GM23338 (cell line): ENCODE measurements at regions not wholly inside any gene's neighbourhood (a gene's known extent, or its start where the extent isn't known, plus 50 kb on each side); places are given as distances from the start of the nearest gene placed in this dataset. TPM values are rescaled to one million over a fixed set of nuclear protein-coding genes. Genes with fewer than 3 reads are reported as not detected.
"Not testable (repeated sequence)": the region's sequence is repeated elsewhere in the genome, so short reads cannot be mapped to it uniquely, and the experiment has no call there.

Experiments used
- ATAC-seq: fragments of 200-7000 bp; cut with Tn5 transposase; 3 replicates; pipeline ENCODE4 v1.9.1; 2020
- DNase-seq: peaks from one replicate; pipeline ENCODE4 v3.0.0-alpha.2; 2015; ENCODE audit warnings: low spot score
- H2AFZ ChIP-seq: fragments of 200-600 bp; sonication (generic); 2 replicates; pipeline ENCODE4 v1.8.0; 2016; ENCODE audit warnings: antibody characterized with exemption, mild to moderate bottlenecking, moderate library complexity
- H3F3A ChIP-seq: fragments of 200-600 bp; sonication (generic); replicated peaks from 2 replicates; pipeline ENCODE4 v1.8.0; 2017; ENCODE audit warnings: antibody characterized with exemption, mixed run types, low read depth
- H3K27ac ChIP-seq: fragments of 200-600 bp; sonication (generic); 2 replicates; pipeline ENCODE4 v1.6.1; 2016; ENCODE audit warnings: low read depth
- H3K27me3 ChIP-seq: fragments of 200-600 bp; sonication (generic); 2 replicates; pipeline ENCODE4 v1.8.0; 2016; ENCODE audit warnings: mild to moderate bottlenecking, mixed run types, moderate library complexity; ENCODE audit not compliant: insufficient read depth
- H3K36me3 ChIP-seq: fragments of 200-600 bp; sonication (generic); 2 replicates; pipeline ENCODE4 v1.8.0; 2016; ENCODE audit warnings: mild to moderate bottlenecking; ENCODE audit not compliant: insufficient read depth
- H3K4me1 ChIP-seq: fragments of 200-600 bp; sonication (generic); 2 replicates; pipeline ENCODE4 v1.8.0; 2016; ENCODE audit warnings: mild to moderate bottlenecking, moderate library complexity; ENCODE audit not compliant: insufficient read depth
- H3K4me2 ChIP-seq: fragments of 200-600 bp; sonication (generic); 2 replicates; pipeline ENCODE4 v1.7.1; 2017; ENCODE audit warnings: mixed run types
- H3K4me3 ChIP-seq: fragments of 200-600 bp; sonication (generic); 2 replicates; pipeline ENCODE4 v1.6.1; 2016; ENCODE audit warnings: mixed run types
- H3K79me2 ChIP-seq: fragments of 200-600 bp; sonication (generic); replicated peaks from 2 replicates; pipeline ENCODE4 v1.8.0; 2017; ENCODE audit warnings: mild to moderate bottlenecking; ENCODE audit not compliant: insufficient read depth
- H3K9me2 ChIP-seq: fragments of 200-600 bp; sonication (generic); 2 replicates; pipeline ENCODE4 v1.8.0; 2017; ENCODE audit not compliant: insufficient read depth
- H4K20me1 ChIP-seq: fragments of 200-600 bp; sonication (generic); replicated peaks from 2 replicates; pipeline ENCODE4 v1.8.0; 2017; ENCODE audit warnings: mild to moderate bottlenecking; ENCODE audit not compliant: insufficient read depth
- H3K27ac Mint-ChIP-seq: 2 replicates; pipeline ENCODE4 v1.8.0; 2020; ENCODE audit warnings: inconsistent platforms, mild to moderate bottlenecking, moderate library complexity, mixed read lengths
- H3K27me3 Mint-ChIP-seq: 3 replicates; pipeline ENCODE4 v1.8.0; 2022; ENCODE audit warnings: low read depth, mild to moderate bottlenecking, moderate library complexity, mixed read lengths, inconsistent platforms; ENCODE audit not compliant: insufficient read depth, poor library complexity
- H3K36me3 Mint-ChIP-seq: 3 replicates; pipeline ENCODE4 v1.8.0; 2021; ENCODE audit warnings: low read depth, mild to moderate bottlenecking, inconsistent platforms, moderate library complexity, mixed read lengths
- H3K4me1 Mint-ChIP-seq: 3 replicates; pipeline ENCODE4 v1.8.0; 2020; ENCODE audit warnings: mild to moderate bottlenecking, inconsistent platforms, mixed read lengths
- H3K4me3 Mint-ChIP-seq: 3 replicates; pipeline ENCODE4 v1.8.0; 2021; ENCODE audit warnings: moderate library complexity, mild to moderate bottlenecking, inconsistent platforms, mixed read lengths
- H3K9me3 Mint-ChIP-seq: 3 replicates; pipeline ENCODE4 v1.8.0; 2020; ENCODE audit warnings: moderate library complexity, mild to moderate bottlenecking, inconsistent platforms, mixed read lengths
- small RNA-seq: library from RNA; depleted of rRNA; stranded (forward); fragments of <200 nt; gene quantifications from one replicate; pipeline ENCODE3, GENCODE V24; 2014; ENCODE audit warnings: low replicate concordance

GRCh38 chr9:40768646-40769198 lies 359.8 kb downstream of the FOXD4L6 start:
- not testable (repeated sequence) for H2AFZ ChIP-seq, H3K4me3 Mint-ChIP-seq, H3K27me3 Mint-ChIP-seq, DNase-seq, H3K27ac ChIP-seq, H3K4me1 Mint-ChIP-seq, H3K36me3 ChIP-seq, H3K27ac Mint-ChIP-seq, H3K4me2 ChIP-seq, ATAC-seq, H3F3A ChIP-seq, H4K20me1 ChIP-seq, H3K36me3 Mint-ChIP-seq, H3K4me1 ChIP-seq, H3K9me2 ChIP-seq, H3K4me3 ChIP-seq, H3K79me2 ChIP-seq, H3K9me3 Mint-ChIP-seq
- H3K27me3 ChIP-seq, result peaks cover 46% of the 10 kb centered on the region

- H3K79me2 ChIP-seq, H3K36me3 Mint-ChIP-seq, H3K9me3 Mint-ChIP-seq, H3K4me3 ChIP-seq, DNase-seq, H3F3A ChIP-seq, H3K27me3 Mint-ChIP-seq, H3K9me2 ChIP-seq, H3K36me3 ChIP-seq, H4K20me1 ChIP-seq, ATAC-seq, H3K4me1 ChIP-seq, H3K4me2 ChIP-seq, H3K4me1 Mint-ChIP-seq, H3K4me3 Mint-ChIP-seq, H2AFZ ChIP-seq, H3K27ac Mint-ChIP-seq, H3K27ac ChIP-seq: not testable (repeated sequence)
- peaks cover 43% of the 10 kb centered on the region for H3K27me3 ChIP-seq
Observed at GRCh38 chr9:40768178-40768577, 360.3 kb downstream of the FOXD4L6 start.

- not testable (repeated sequence) for H3K27ac Mint-ChIP-seq
Observed at GRCh38 chr9:40754957-40755356, 373.5 kb downstream of the FOXD4L6 start.

GRCh38 chr9:40753288-40753687 lies 375.2 kb downstream of the FOXD4L6 start:
- not testable (repeated sequence) for H3K4me1 ChIP-seq, H3K79me2 ChIP-seq, H4K20me1 ChIP-seq, H3F3A ChIP-seq, H3K4me2 ChIP-seq, H3K27ac ChIP-seq, ATAC-seq, H3K4me1 Mint-ChIP-seq, H3K9me2 ChIP-seq, H3K4me3 Mint-ChIP-seq, H3K9me3 Mint-ChIP-seq, H3K36me3 ChIP-seq, DNase-seq, H3K27ac Mint-ChIP-seq, H2AFZ ChIP-seq, H3K36me3 Mint-ChIP-seq, H3K4me3 ChIP-seq
- H3K27me3 ChIP-seq, result peaks cover 66% of the 10 kb centered on the region
- H3K27me3 Mint-ChIP-seq, result peaks cover 36% of the 10 kb centered on the region

More at GRCh38 chr9:40754957-40755356, 373.5 kb downstream of the FOXD4L6 start:
- H3K27me3 ChIP-seq, result peaks cover 65% of the 10 kb centered on the region
- H3K9me3 Mint-ChIP-seq, ATAC-seq, H3K4me3 ChIP-seq, H3K4me1 ChIP-seq, H3K27ac ChIP-seq, H2AFZ ChIP-seq, H3F3A ChIP-seq, DNase-seq, H3K9me2 ChIP-seq, H3K4me1 Mint-ChIP-seq, H3K79me2 ChIP-seq, H3K36me3 Mint-ChIP-seq, H3K4me3 Mint-ChIP-seq, H4K20me1 ChIP-seq, H3K36me3 ChIP-seq, H3K4me2 ChIP-seq: not testable (repeated sequence)
- peaks cover 31% of the 10 kb centered on the region for H3K27me3 Mint-ChIP-seq

GRCh38 chr9:40746921-40747485 lies 381.5 kb downstream of the FOXD4L6 start:
- not testable (repeated sequence) for H3K9me2 ChIP-seq, H3K4me1 Mint-ChIP-seq, H3K4me3 Mint-ChIP-seq, H3F3A ChIP-seq, H3K4me3 ChIP-seq, H4K20me1 ChIP-seq, DNase-seq, H3K4me1 ChIP-seq, H3K36me3 ChIP-seq, ATAC-seq, H3K27ac Mint-ChIP-seq, H3K9me3 Mint-ChIP-seq, H3K4me2 ChIP-seq, H3K27ac ChIP-seq, H2AFZ ChIP-seq, H3K36me3 Mint-ChIP-seq, H3K79me2 ChIP-seq
- peaks cover 18% of the 10 kb centered on the region for H3K27me3 Mint-ChIP-seq
- H3K27me3 ChIP-seq, result peaks cover 48% of the 10 kb centered on the region

Small RNA genes lying in the stretch of these regions (small RNA-seq; reads per million reads assigned to genes)
- gene RNU6-156P, result not detected
